GF-D8 (cell line): ENCODE measurements at regions not wholly inside any gene's neighbourhood (a gene's known extent, or its start where the extent isn't known, plus 50 kb on each side); places are given as distances from the start of the nearest gene placed in this dataset.
"Not testable (repeated sequence)": the region's sequence is repeated elsewhere in the genome, so short reads cannot be mapped to it uniquely, and the experiment has no call there.

ENCODE experiments used
- DNase-seq: peaks from one replicate; lab custom pipeline; 2025; lab: John Stamatoyannopoulos, UW

DNA sequence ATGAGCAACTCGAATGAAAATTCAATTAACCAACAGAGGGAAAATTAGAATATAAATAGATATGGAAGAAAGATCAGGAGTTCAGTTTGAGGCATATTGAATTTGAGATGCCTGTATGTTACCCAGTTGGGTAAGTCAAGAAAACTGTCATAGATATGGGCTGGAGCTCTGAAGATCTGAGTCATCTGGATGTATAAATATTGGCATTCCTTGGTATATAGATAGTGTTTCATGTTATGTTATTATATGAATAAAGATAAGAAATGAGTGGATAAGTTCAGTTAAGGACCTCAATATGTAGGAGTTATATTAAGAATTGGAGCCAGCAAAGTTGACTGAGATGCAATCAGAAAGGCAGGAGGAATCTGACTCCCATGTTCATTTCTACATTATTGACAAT, 543.6 kb upstream of the SMIM31 start:
- DNase-seq: no peak

DNA sequence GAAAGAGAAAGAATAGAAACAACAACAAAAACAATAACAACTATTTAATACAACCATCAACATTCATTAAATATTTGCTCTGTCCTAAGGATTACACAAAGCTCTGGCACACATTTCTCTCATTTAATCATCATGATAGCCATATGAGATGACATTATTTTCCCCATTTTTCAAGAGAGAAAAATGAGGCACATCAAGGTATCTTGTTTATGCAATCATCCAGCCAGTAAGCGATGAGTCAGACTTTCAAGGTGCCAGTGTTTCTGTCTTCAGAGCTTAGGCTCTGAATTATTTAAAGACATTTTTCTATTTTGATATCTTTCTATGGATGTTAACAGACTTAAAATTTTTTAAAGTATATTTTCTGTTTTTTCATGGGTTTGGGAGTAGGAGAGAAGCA, 541.8 kb upstream of the SMIM31 start:
- no peak for DNase-seq

- DNase-seq: no peak
Observed at GRCh38 chr4:164212714-164213113, 541.2 kb upstream of the SMIM31 start.

GRCh38 chr4:164215113-164215741, 538.7 kb upstream of the SMIM31 start:
- DNase-seq: no peak

- no peak for DNase-seq
Observed at GRCh38 chr4:164221631-164222030, 532.3 kb upstream of the SMIM31 start.

- DNase-seq: no peak
Observed at GRCh38 chr4:164224871-164225270, 529.1 kb upstream of the SMIM31 start.

DNA sequence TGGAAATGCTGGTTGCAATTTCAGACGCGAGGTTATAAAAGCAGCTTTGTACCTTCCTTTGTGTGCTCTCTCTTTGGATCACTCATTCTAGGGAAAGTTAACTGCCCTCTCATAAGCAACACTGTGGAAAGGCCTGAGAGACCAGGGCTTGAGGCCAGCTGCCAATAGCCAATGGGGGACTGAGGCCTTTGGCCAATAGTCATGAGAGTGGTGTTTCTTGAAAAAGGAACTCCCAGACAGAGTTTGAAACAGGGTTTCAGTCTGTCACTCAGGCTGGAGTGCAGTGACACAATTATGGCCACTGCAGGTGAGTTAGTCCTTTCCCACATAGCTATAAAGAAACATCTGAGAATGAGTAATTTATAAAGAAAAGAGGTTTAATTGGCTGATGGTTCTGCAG, 524.7 kb upstream of the SMIM31 start:
- DNase-seq: no peak

DNA sequence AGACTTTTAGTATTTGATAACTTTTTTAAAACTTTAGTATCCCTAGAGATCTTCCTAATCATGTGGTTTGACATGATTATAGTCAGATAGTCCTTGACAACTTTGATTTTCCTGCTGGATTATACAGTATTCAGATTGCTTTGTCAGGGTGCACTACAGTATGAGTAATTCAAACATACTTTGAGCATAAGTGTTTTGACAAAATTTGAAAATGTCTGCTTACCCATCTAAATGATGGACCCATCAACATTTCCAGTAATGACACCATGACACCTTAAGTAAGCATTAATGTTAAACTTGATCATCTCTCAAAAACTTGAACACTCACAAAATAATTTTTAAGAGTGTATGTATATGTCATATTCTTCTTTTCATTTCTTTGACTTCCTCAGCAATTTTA, 514.5 kb upstream of the SMIM31 start:
- no peak for DNase-seq

- no peak for DNase-seq
Observed at GRCh38 chr4:164239976-164240375, 514.0 kb upstream of the SMIM31 start.

GRCh38 chr4:164251257-164251656, 502.7 kb upstream of the SMIM31 start:
- no peak for DNase-seq

GRCh38 chr4:164252286-164252685, 501.6 kb upstream of the SMIM31 start:
- no peak for DNase-seq

DNA sequence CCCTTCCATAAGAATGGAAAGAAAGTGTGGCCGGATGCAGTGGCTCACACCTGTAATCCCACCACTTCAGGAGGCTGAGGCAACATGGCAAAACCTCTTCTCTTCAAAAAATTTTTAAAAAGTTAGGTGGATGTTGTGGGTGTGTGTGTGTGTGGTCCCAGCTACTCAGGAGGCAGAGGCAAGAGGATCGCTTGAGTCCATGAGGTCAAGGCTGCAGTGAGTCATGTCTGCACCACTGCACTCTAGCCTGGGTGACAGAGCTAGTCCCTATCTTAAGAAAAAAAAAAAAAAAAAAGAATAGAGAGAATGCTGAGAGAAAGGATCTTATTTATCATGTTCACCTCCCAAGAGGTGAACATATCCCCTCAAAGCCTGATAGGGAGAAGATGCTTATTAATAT, 492.1 kb upstream of the SMIM31 start:
- DNase-seq: no peak

DNA sequence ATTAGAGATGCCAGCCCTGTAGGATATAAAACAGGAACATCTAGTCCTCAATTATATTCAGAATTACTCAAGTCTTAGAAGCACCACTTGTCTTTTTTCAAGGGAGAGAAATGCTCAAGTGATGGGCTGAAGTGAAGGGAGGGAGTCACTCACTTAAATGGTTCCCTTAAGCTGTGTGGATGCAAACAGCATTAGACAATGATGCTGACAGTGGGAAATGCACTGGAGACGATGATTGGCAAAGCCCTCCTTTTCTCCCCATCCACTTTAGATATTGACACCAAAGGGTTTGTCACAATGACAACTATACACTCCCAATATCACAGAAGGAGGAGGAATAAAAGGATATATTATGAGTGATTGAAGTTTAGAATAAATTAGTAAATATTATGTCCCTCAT, 491.4 kb upstream of the SMIM31 start:
- not testable (repeated sequence) for DNase-seq

GRCh38 chr4:164277414-164277813, 476.5 kb upstream of the SMIM31 start:
- not testable (repeated sequence) for DNase-seq

DNA sequence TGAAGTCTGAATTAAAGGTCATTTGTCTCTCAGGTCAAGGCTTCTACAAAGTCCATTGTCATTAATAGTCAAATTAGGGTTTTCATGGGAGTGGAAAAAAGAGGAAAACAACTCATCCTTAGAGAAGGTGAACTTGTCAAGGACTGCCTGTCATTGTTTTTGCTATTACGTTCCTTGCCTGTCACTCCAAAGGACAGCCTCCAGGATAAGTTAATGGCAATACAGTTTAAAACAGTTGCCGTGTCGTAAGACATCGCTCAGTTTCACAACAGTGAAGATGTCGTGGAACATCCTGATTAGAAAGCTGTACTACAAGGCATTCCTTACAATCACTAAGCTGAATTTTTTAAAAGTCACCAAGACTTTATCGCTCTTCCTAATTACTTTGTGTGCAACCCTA, 466.8 kb upstream of the SMIM31 start:
- no peak for DNase-seq

GRCh38 chr4:164288578-164288977, 465.4 kb upstream of the SMIM31 start:
- DNase-seq: no peak

- DNase-seq: no peak
Observed at GRCh38 chr4:164293203-164293602, 460.7 kb upstream of the SMIM31 start.

- DNase-seq: no peak
Observed at GRCh38 chr4:164293743-164294142, 460.2 kb upstream of the SMIM31 start.

DNA sequence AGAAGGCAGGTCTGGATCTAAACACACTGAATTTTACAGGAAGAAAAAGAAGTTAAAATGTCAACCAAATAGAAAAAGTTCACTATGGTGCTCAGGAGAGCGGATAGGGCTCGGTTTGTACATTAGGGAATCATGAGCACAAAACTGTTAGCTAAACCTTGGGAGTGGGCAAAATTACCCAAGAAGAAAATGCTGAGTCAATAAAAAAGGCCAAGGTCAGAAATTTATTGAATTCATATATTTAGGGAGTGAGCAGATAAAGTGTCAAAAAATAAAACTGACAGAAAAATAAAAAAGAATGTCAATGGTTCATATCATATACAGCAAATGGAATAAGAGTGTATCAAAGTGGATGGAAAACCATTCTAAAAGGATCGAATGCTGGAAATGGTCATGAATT, 452.5 kb upstream of the SMIM31 start:
- no peak for DNase-seq

GRCh38 chr4:164304101-164304639, 449.8 kb upstream of the SMIM31 start:
- no peak for DNase-seq

DNA sequence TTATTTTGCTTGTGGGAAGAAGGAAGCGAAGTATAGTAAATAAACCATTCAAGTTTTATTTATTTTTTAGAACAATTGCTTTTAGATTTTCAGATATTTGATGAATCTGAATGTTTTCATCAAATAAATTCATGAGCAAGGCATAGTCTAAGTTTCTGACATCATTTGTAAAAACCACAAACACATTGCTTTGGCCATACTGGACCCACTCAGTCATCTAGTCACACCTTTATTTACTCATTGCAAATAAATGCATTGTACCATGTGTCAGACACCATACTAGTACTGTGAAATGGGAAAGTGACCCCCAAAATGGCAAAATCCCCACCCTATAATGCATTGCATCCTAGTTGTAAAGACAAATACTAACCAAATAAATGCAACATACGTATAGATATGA, 449.1 kb upstream of the SMIM31 start:
- no peak for DNase-seq

- DNase-seq: no peak
Observed at GRCh38 chr4:164307262-164307661, 446.7 kb upstream of the SMIM31 start.

DNA sequence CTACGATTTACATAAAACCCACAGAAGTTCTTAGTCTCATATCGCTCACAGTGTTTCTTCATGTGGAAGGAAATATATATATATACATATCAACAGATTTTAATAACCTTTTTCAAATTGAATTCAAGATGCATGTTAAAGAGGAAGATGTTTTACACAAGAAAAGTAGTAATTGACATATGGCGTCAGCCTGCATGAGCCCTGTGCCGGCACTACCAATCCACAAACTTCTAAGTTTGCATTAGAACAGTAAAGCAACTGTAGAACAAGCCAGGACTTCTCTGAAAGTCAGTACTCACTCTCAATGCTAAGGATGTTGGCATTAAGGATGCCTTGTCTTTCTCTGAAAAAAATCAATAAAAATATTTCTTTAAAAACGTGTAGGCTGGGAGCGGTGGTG, 441.3 kb upstream of the SMIM31 start:
- no peak for DNase-seq

- no peak for DNase-seq
Observed at GRCh38 chr4:164313853-164314252, 440.1 kb upstream of the SMIM31 start.
